ENCODE measurements at regions not wholly inside any gene's neighbourhood (a gene's known extent, or its start where the extent isn't known, plus 50 kb on each side); places are given as distances from the start of the nearest gene placed in this dataset.
A peak's percentile ranks its signal among the peaks of the same experiment; 100 is the strongest.

GRCh38 chr6:132244744-132245143 is 156.5 kb downstream of the MOXD1 start:
- no peak for DNase-seq (ENCODE audit: low spot score)
- intact Hi-C loops (cut with DNase I): no loop called here

- intact Hi-C loops (cut with DNase I): no loop called here
- DNase-seq (ENCODE audit: low spot score): no peak
Observed at GRCh38 chr6:132236744-132237143, 164.5 kb downstream of the MOXD1 start.

GRCh38 chr6:132236281-132236680 is 165.0 kb downstream of the MOXD1 start:
- intact Hi-C loops (cut with DNase I): no loop called here
- no peak for DNase-seq (ENCODE audit: low spot score)

- intact Hi-C loops (cut with DNase I): no loop called here
Observed at GRCh38 chr6:132235596-132236280, 165.5 kb downstream of the MOXD1 start.

GRCh38 chr6:132234356-132234755 is 166.9 kb downstream of the MOXD1 start:
- intact Hi-C loops (cut with DNase I): no loop called here
- DNase-seq (ENCODE audit: low spot score): no peak

More at GRCh38 chr6:132235596-132236280, 165.5 kb downstream of the MOXD1 start:
- no peak for DNase-seq (ENCODE audit: low spot score)

- intact Hi-C loops (cut with DNase I): no loop called here
- DNase-seq (ENCODE audit: low spot score): no peak
Observed at GRCh38 chr6:132231121-132231884, 170.0 kb downstream of the MOXD1 start.

- intact Hi-C loops (cut with DNase I): no loop called here
- no peak for DNase-seq (ENCODE audit: low spot score)
Observed at GRCh38 chr6:132228894-132229293, 172.4 kb downstream of the MOXD1 start.

GRCh38 chr6:132227904-132228303 is 173.4 kb downstream of the MOXD1 start:
- DNase-seq (ENCODE audit: low spot score): no peak
- intact Hi-C loops (cut with DNase I): no loop called here

- intact Hi-C loops (cut with DNase I): no loop called here
- no peak for DNase-seq (ENCODE audit: low spot score)
Observed at GRCh38 chr6:132224943-132225342, 176.3 kb downstream of the MOXD1 start.

GRCh38 chr6:132220800-132221199 is 180.5 kb downstream of the MOXD1 start:
- intact Hi-C loops (cut with DNase I): no loop called here
- no peak for DNase-seq (ENCODE audit: low spot score)

- intact Hi-C loops (cut with DNase I): loop anchor here (5.0 to 10.0 kb wide), 3 partner anchors 55 to 298 kb away; no protein-coding TSS in a partner anchor
- DNase-seq (ENCODE audit: low spot score): no peak
Observed at GRCh38 chr6:132219901-132220300, 181.4 kb downstream of the MOXD1 start.

- no peak for DNase-seq (ENCODE audit: low spot score)
- intact Hi-C loops (cut with DNase I): loop anchor here (5.0 to 10.0 kb wide), 3 partner anchors 53 to 296 kb away; no protein-coding TSS in a partner anchor
Observed at GRCh38 chr6:132218059-132218696, 183.1 kb downstream of the MOXD1 start.

GRCh38 chr6:132215805-132216204 is 185.5 kb downstream of the MOXD1 start:
- intact Hi-C loops (cut with DNase I): loop anchor here (5.0 to 10.0 kb wide), 3 partner anchors 51 to 294 kb away; no protein-coding TSS in a partner anchor
- DNase-seq (ENCODE audit: low spot score): no peak

- peak; percentile 41 for DNase-seq (ENCODE audit: low spot score)
- intact Hi-C loops (cut with DNase I): loop anchor here (5.0 to 10.0 kb wide), 3 partner anchors 50 to 292 kb away; no protein-coding TSS in a partner anchor
Observed at GRCh38 chr6:132214716-132215115, 186.6 kb downstream of the MOXD1 start.

- no peak for DNase-seq (ENCODE audit: low spot score)
- intact Hi-C loops (cut with DNase I): loop anchor here (10.0 kb wide), 2 partner anchors 49 to 279 kb away; no protein-coding TSS in a partner anchor
Observed at GRCh38 chr6:132213732-132214131, 187.5 kb downstream of the MOXD1 start.

GRCh38 chr6:132213191-132213590 is 188.1 kb downstream of the MOXD1 start:
- DNase-seq (ENCODE audit: low spot score): no peak
- intact Hi-C loops (cut with DNase I): loop anchor here (10.0 kb wide), 2 partner anchors 48 to 278 kb away; no protein-coding TSS in a partner anchor

- no peak for DNase-seq (ENCODE audit: low spot score)
- intact Hi-C loops (cut with DNase I): loop anchor here (10.0 kb wide), 2 partner anchors 46 to 276 kb away; no protein-coding TSS in a partner anchor
Observed at GRCh38 chr6:132210886-132211563, 190.2 kb downstream of the MOXD1 start.

GRCh38 chr6:132209351-132209750 is 191.9 kb downstream of the MOXD1 start:
- no peak for DNase-seq (ENCODE audit: low spot score)
- intact Hi-C loops (cut with DNase I): no loop called here

- intact Hi-C loops (cut with DNase I): no loop called here
Observed at GRCh38 chr6:132207991-132208390, 193.3 kb downstream of the MOXD1 start.

More at GRCh38 chr6:132207991-132208390, 193.3 kb downstream of the MOXD1 start:
- DNase-seq (ENCODE audit: low spot score): no peak
